OCI-LY3 (cell line): ENCODE measurements at regions not wholly inside any gene's neighbourhood (a gene's known extent, or its start where the extent isn't known, plus 50 kb on each side); places are given as distances from the start of the nearest gene placed in this dataset.

Experiments used
- H2AFZ ChIP-seq: fragments of 200-600, 300-600 bp; shearing (Covaris generic); 2 replicates; pipeline ENCODE4 v1.6.0; 2014; ENCODE audit warnings: antibody characterized with exemption, low read depth, low read length
- H3K27ac ChIP-seq: fragments of 200-600, 300-600 bp; sonication (generic); 2 replicates; pipeline ENCODE4 v1.5.1; 2014; ENCODE audit warnings: mild to moderate bottlenecking, low read length, moderate library complexity, mixed read lengths
- H3K27me3 ChIP-seq: fragments of 200-600, 300-600 bp; sonication (generic); 2 replicates; pipeline ENCODE4 v1.6.1; 2014; ENCODE audit warnings: low read depth, low read length, mixed read lengths
- H3K36me3 ChIP-seq: fragments of 200-600, 300-600 bp; sonication (generic); replicated peaks from 2 replicates; pipeline ENCODE3; 2014; ENCODE audit warnings: low read depth, low read length, mixed read lengths
- H3K4me1 ChIP-seq: fragments of 300-600, 200-600 bp; sonication (generic); 2 replicates; pipeline ENCODE4 v1.6.1; 2014; ENCODE audit warnings: low read length, mixed read lengths
- H3K4me2 ChIP-seq: fragments of 200-600, 300-600 bp; sonication (generic); 2 replicates; pipeline ENCODE4 v1.6.1; 2014; ENCODE audit warnings: low read length, mixed read lengths
- H3K4me3 ChIP-seq: fragments of 300-600, 200-600 bp; sonication (generic); 2 replicates; pipeline ENCODE4 v1.5.1; 2014; ENCODE audit warnings: antibody characterized with exemption, mild to moderate bottlenecking, low read length, moderate library complexity
- H3K79me2 ChIP-seq: fragments of 300-600, 200-600 bp; shearing (Covaris generic); 2 replicates; pipeline ENCODE4 v1.6.1; 2014; ENCODE audit warnings: mild to moderate bottlenecking, low read length, mixed read lengths
- H3K9ac ChIP-seq: fragments of 300-600, 200-600 bp; shearing (Covaris generic); 2 replicates; pipeline ENCODE4 v1.6.0; 2014; ENCODE audit warnings: mild to moderate bottlenecking, low read length, moderate library complexity
- H3K9me3 ChIP-seq: fragments of 200-600, 300-600 bp; shearing (Covaris generic); 2 replicates; pipeline ENCODE4 v1.6.1; 2014; ENCODE audit warnings: low read length, mixed read lengths; ENCODE audit not compliant: insufficient read depth
- H4K20me1 ChIP-seq: fragments of 200-600, 300-600 bp; sonication (generic); 2 replicates; pipeline ENCODE4 v1.6.1; 2016; ENCODE audit warnings: low read length, mixed read lengths; ENCODE audit not compliant: insufficient read depth
- EZH2phosphoT487 ChIP-seq: fragments of 200-600 bp; shearing (Covaris generic); IDR thresholded peaks from 2 replicates; pipeline ENCODE4 v1.6.1; 2018; ENCODE audit warnings: antibody characterized with exemption, mixed run types, low read depth
- TF ChIP-seq, protein P1 (sequence below): fragments of 200-600, 300-600 bp; sonication (generic); IDR thresholded peaks from 2 replicates; pipeline ENCODE4 v1.5.1; 2014; ENCODE audit warnings: antibody characterized with exemption, low read length, low read depth

GRCh38 chr4:153075836-153076518 is 128.3 kb upstream of the TRIM2 start:
- no peak overlapping the region for H3K9ac ChIP-seq
- H3K27ac ChIP-seq = no peak overlapping the region
- no peak overlapping the region for H3K4me3 ChIP-seq
- H3K4me2 ChIP-seq = peak overlapping the region; percentile 2; the same call in 1 of the 2 replicates
- peaks cover 27% of the 10 kb centered on the region for H3K27me3 ChIP-seq
- no peaks in the 10 kb centered on the region for H3K79me2 ChIP-seq
- H3K4me1 ChIP-seq = peaks cover 20% of the 10 kb centered on the region
- H3K36me3 ChIP-seq = no peaks in the 10 kb centered on the region
- TF ChIP-seq, protein P1, sequence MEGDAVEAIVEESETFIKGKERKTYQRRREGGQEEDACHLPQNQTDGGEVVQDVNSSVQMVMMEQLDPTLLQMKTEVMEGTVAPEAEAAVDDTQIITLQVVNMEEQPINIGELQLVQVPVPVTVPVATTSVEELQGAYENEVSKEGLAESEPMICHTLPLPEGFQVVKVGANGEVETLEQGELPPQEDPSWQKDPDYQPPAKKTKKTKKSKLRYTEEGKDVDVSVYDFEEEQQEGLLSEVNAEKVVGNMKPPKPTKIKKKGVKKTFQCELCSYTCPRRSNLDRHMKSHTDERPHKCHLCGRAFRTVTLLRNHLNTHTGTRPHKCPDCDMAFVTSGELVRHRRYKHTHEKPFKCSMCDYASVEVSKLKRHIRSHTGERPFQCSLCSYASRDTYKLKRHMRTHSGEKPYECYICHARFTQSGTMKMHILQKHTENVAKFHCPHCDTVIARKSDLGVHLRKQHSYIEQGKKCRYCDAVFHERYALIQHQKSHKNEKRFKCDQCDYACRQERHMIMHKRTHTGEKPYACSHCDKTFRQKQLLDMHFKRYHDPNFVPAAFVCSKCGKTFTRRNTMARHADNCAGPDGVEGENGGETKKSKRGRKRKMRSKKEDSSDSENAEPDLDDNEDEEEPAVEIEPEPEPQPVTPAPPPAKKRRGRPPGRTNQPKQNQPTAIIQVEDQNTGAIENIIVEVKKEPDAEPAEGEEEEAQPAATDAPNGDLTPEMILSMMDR = no peak
- no peak for TF ChIP-seq EZH2phosphoT487
- no peaks in the 10 kb centered on the region for H3K9me3 ChIP-seq
- H4K20me1 ChIP-seq = no peaks in the 10 kb centered on the region
- no peak overlapping the region for H2AFZ ChIP-seq

GRCh38 chr4:153076861-153077260 is 127.4 kb upstream of the TRIM2 start:
- Histone ChIP-seq H3K4me3 (no peak overlapping the region), H3K27ac (no peak overlapping the region), H2AFZ (no peak overlapping the region), H3K9ac (no peak overlapping the region), H3K9me3 (no peaks in the 10 kb centered on the region), H3K27me3 (peaks cover 35% of the 10 kb centered on the region), H3K4me2 (no peak overlapping the region), H4K20me1 (no peaks in the 10 kb centered on the region), H3K36me3 (no peaks in the 10 kb centered on the region), H3K4me1 (peaks cover 24% of the 10 kb centered on the region), H3K79me2 (no peaks in the 10 kb centered on the region)
- TF ChIP-seq, protein P1 = no peak
- TF ChIP-seq EZH2phosphoT487 = no peak

DNA sequence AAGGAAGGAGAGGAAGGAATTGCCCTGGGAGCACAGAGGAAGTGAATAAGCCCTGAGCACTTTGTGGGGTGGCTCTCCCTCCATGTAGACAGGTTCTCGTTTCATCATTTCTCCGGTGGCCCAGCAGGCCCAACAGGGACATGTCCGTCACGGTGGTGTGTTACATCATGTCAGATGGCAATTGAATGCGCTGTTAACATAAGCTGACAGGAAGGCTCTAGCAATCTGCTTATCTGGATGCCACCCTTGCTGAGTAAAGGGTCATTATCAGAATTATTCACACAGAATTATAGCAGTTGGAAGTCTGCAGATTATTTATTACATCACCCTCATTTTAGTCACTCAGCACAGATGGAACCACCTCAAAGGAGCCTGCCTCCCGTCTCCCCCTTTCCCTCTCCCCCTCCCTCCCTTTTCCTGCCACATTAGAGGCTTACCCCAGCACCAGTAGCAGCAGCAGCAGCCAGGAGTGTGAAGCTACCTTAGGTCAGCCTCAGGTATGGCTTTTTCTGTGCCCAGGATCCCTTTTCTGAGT is 124.3 kb upstream of the TRIM2 start:
- no peak overlapping the region for H3K27ac ChIP-seq
- peaks cover 59% of the 10 kb centered on the region for H3K27me3 ChIP-seq
- H4K20me1 ChIP-seq = no peaks in the 10 kb centered on the region
- no peak overlapping the region for H3K4me2 ChIP-seq
- TF ChIP-seq, protein P1 = no peak
- no peak for TF ChIP-seq EZH2phosphoT487
- H2AFZ ChIP-seq = no peak overlapping the region
- no peaks in the 10 kb centered on the region for H3K79me2 ChIP-seq
- H3K4me3 ChIP-seq = no peak overlapping the region
- H3K36me3 ChIP-seq = no peaks in the 10 kb centered on the region
- H3K9me3 ChIP-seq = no peaks in the 10 kb centered on the region
- peaks cover 38% of the 10 kb centered on the region for H3K4me1 ChIP-seq
- H3K9ac ChIP-seq = no peak overlapping the region

DNA sequence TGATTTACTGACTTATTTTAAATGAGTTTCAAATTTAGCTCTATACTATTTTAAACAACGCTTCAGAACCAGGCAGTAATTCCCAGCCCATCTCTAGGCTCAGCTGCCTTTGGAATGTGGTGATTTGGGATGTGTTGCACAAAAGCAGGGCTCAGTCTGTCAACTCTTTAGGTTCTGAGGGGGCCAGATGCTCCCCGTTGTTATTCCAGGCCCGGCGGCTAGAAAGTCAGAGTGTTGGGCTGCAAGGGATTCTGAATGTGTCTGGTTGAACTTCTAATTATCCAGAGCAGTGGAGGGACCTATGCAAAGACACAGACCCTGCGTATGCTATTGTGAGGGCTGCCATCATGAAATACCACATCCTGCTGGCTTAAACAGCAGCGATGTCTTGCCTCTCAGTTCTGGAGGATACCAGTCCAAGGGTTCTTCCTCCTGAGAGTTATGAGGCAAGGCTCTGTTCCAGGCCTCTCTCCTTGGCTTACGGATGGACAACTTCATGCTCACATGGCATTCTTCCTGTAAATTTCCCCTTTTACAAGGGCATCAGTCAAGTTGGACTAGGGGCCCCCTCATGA is 123.2 kb upstream of the TRIM2 start:
- Histone ChIP-seq H3K27me3 (peaks cover 65% of the 10 kb centered on the region), H3K36me3 (no peaks in the 10 kb centered on the region), H3K9ac (no peak overlapping the region), H3K4me1 (peaks cover 35% of the 10 kb centered on the region), H3K4me2 (no peak overlapping the region), H3K9me3 (no peaks in the 10 kb centered on the region), H3K4me3 (no peak overlapping the region), H3K79me2 (no peaks in the 10 kb centered on the region), H3K27ac (no peak overlapping the region), H2AFZ (no peak overlapping the region), H4K20me1 (no peaks in the 10 kb centered on the region)
- TF ChIP-seq EZH2phosphoT487 = no peak
- TF ChIP-seq, protein P1 = no peak
